ENCODE measurements at regions not wholly inside any gene's neighbourhood (a gene's known extent, or its start where the extent isn't known, plus 50 kb on each side); places are given as distances from the start of the nearest gene placed in this dataset.

- Histone ChIP-seq H3K4me3 (ENCODE audit: extremely low read depth in 1 of 4, insufficient read depth in 2 of 4, low read depth in 3 of 4, low read length in 4 of 4) (no peak overlapping the region), H2AK5ac (ENCODE audit: low read depth, low read length) (no peak overlapping the region), H3K9me3 (ENCODE audit: insufficient read depth in 2 of 2, low read depth in 1 of 2, low read length in 1 of 2) (no peaks in the 10 kb centered on the region), H2AFZ (ENCODE audit: low read length) (no peak overlapping the region), H4K8ac (ENCODE audit: extremely low read depth, insufficient read depth, low read length) (no peak overlapping the region), H3K23me2 (ENCODE audit: low read depth, low read length) (no peaks in the 10 kb centered on the region), H2BK120ac (replicated peaks; ENCODE audit: low read depth, low read length) (no peak overlapping the region), H3K56ac (replicated peaks; ENCODE audit: insufficient read length, low read depth, low read length) (no peak overlapping the region), H3K18ac (ENCODE audit: extremely low read depth, low read length) (no peak overlapping the region), H4K5ac (ENCODE audit: insufficient read length, low read depth, low read length) (no peak overlapping the region), H3K79me2 (ENCODE audit: control insufficient read depth in 1 of 2, insufficient read depth in 2 of 2, low read length in 2 of 2) (no peaks in the 10 kb centered on the region), H3K4ac (replicated peaks; ENCODE audit: insufficient read length, low read depth, low read length) (no peak overlapping the region), H3K4me2 (ENCODE audit: insufficient read depth in 1 of 2, low read depth in 2 of 2, low read length in 2 of 2) (no peak overlapping the region), H4K20me1 (replicated peaks in 1 of 2; ENCODE audit: control insufficient read depth in 1 of 2, insufficient read depth in 2 of 2, low read length in 2 of 2) (no peaks in the 10 kb centered on the region), H2BK12ac (ENCODE audit: low read depth, low read length) (no peak overlapping the region), H3K9ac (replicated peaks in 1 of 4; ENCODE audit: extremely low read depth in 1 of 4, low read depth in 3 of 4, low read length in 3 of 4) (no peak overlapping the region), H3K79me1 (ENCODE audit: low read depth, low read length) (no peaks in the 10 kb centered on the region), H3K4me1 (replicated peaks in 1 of 4; ENCODE audit: control insufficient read depth in 3 of 4, insufficient read depth in 4 of 4, low read length in 3 of 4) (no peaks in the 10 kb centered on the region), H3K36me3 (ENCODE audit: control insufficient read depth in 2 of 4, insufficient read depth in 4 of 4, low read length in 3 of 4) (no peaks in the 10 kb centered on the region), H4K91ac (replicated peaks; ENCODE audit: insufficient read length, low read length) (no peak overlapping the region), H3K14ac (ENCODE audit: insufficient read length) (no peak overlapping the region), H2BK5ac (ENCODE audit: low read depth, low read length) (no peak overlapping the region), H3K27me3 (replicated peaks in 1 of 4; ENCODE audit: control insufficient read depth in 3 of 4, extremely low read depth in 1 of 4, insufficient read depth in 3 of 4, low read length in 3 of 4) (no peaks in the 10 kb centered on the region), H2BK20ac (ENCODE audit: low read length) (no peak overlapping the region), H3K27ac (ENCODE audit: low read depth, low read length) (no peak overlapping the region), H2BK15ac (ENCODE audit: low read length) (no peak overlapping the region), H3K23ac (ENCODE audit: insufficient read length) (no peak overlapping the region)
- WGBS, 2 experiments (ENCODE audit: extremely low coverage in 1 of 2, insufficient coverage in 1 of 2, insufficient read length in 1 of 2, insufficient replicate concordance in 2 of 2, low coverage in 1 of 2, low lambda C conversion rate in 2 of 2, missing lambda C conversion rate in 1 of 2) = 87% methylated on average over 1 of the region's 1 CpG; no CpG with 5 or more reads in 1 of the 2 experiments
- DNase-seq (ENCODE audit: low read depth in 1 of 2, low spot score in 2 of 2) (no peak), FAIRE-seq (no peak)
- ChIA-PET CTCF (ENCODE audit: partially characterized antibody) (no interaction called here), POLR2A (ENCODE audit: partially characterized antibody) (no interaction called here)
- TF ChIP-seq TAF7 (optimal IDR thresholded peaks at IDR 0.05; ENCODE audit: borderline replicate concordance, low read depth, low read length) (no peak), BRCA1 (IDR thresholded peaks at IDR 0.05; ENCODE audit: low read depth, low read length) (no peak), BCL11A (IDR thresholded peaks at IDR 0.05; ENCODE audit: low read depth in 2 of 2, low read length in 2 of 2) (no peak), BACH1 (IDR thresholded peaks at IDR 0.05; ENCODE audit: low read length) (no peak), POU5F1 (IDR thresholded peaks at IDR 0.05; ENCODE audit: low read depth, low read length) (no peak), SP1 (IDR thresholded peaks at IDR 0.05; ENCODE audit: low read depth, low read length) (no peak), RBBP5 (IDR thresholded peaks at IDR 0.05; ENCODE audit: borderline replicate concordance, low read depth, low read length) (no peak), EP300 (IDR thresholded peaks at IDR 0.05; ENCODE audit: borderline replicate concordance in 1 of 2, low read depth in 2 of 2, low read length in 2 of 2) (no peak), ASH2L (IDR thresholded peaks at IDR 0.05; ENCODE audit: low read length) (no peak), TBP (IDR thresholded peaks at IDR 0.05; ENCODE audit: low read depth, low read length) (no peak), MAFK (IDR thresholded peaks at IDR 0.05; ENCODE audit: low read depth, low read length) (no peak)
Observed at GRCh38 chr2:155023674-155024073, 325.2 kb downstream of the KCNJ3 start.

Data from H1 (cell line).